GM23338 (cell line): ENCODE measurements at regions not wholly inside any gene's neighbourhood (a gene's known extent, or its start where the extent isn't known, plus 50 kb on each side); places are given as distances from the start of the nearest gene placed in this dataset.

Experiments used
- CTCF ChIP-seq, 2 experiments: fragments of 200-600 bp in 1 of 2; sonication (generic) in 1 of 2; conservative IDR thresholded peaks; 2 replicates each; pipeline versions ENCODE4 v1.5.1 to v1.6.1; 2016 to 2017; ENCODE audit warnings: antibody characterized with exemption in 2 of 2, low read depth in 2 of 2, mild to moderate bottlenecking in 2 of 2, moderate library complexity in 1 of 2
- ETS1 ChIP-seq: IDR thresholded peaks from 2 replicates; pipeline ENCODE4 v1.6.1; 2016; ENCODE audit warnings: antibody characterized with exemption
- EZH2phosphoT487 ChIP-seq: fragments of 200-600 bp; sonication (generic); IDR thresholded peaks from one replicate; pipeline ENCODE4 v1.8.1; 2018; ENCODE audit warnings: antibody characterized with exemption; ENCODE audit not compliant: unreplicated experiment
- POLR2AphosphoS5 ChIP-seq: IDR thresholded peaks from 2 replicates; pipeline ENCODE4 v1.6.1; 2016; ENCODE audit warnings: antibody characterized with exemption, low read depth
- ZNF114 ChIP-seq: fragments of 250-450 bp; sonication (Bioruptor Pico); IDR thresholded peaks from 2 replicates; pipeline ENCODE4 v1.5.0; 2020; ENCODE audit warnings: mild to moderate bottlenecking, moderate library complexity
- ZNF331 ChIP-seq: fragments of 250-450 bp; sonication (Bioruptor Pico); IDR thresholded peaks from 2 replicates; pipeline ENCODE4 v1.5.0; 2020; ENCODE audit warnings: low read depth, mild to moderate bottlenecking, moderate library complexity
- ZNF462 ChIP-seq: fragments of 250-450 bp; sonication (Bioruptor Pico); IDR thresholded peaks from 2 replicates; pipeline ENCODE4 v1.5.0; 2020; ENCODE audit warnings: mild to moderate bottlenecking, moderate library complexity

GRCh38 chr1:95752515-95753381, 518.7 kb downstream of the RWDD3 start (continued):
- TF ChIP-seq ZNF462 (CRISPR knock-in tag) (no peak), POLR2AphosphoS5 (no peak), ZNF331 (CRISPR knock-in tag) (no peak), ETS1 (no peak), EZH2phosphoT487 (no peak), ZNF114 (CRISPR knock-in tag) (no peak), CTCF (conservative IDR thresholded peaks at IDR 0.05; ENCODE audit: low read depth in 2 of 2) (no peak)
